Peyer's patch (tissue), 4 donors: ENCODE measurements at regions not wholly inside any gene's neighbourhood (a gene's known extent, or its start where the extent isn't known, plus 50 kb on each side); places are given as distances from the start of the nearest gene placed in this dataset.

Experiments used
- DNase-seq, 3 donors: peaks; one replicate each; pipeline ENCODE4 v3.0.0-alpha.2; 2017 to 2019
- H3K27ac ChIP-seq, 4 donors: fragments of 200-600 bp; sonication (generic); one replicate each; pipeline ENCODE4 v1.5.1; 2016 to 2019
- H3K27me3 ChIP-seq, 2 donors: fragments of 200-600 bp; sonication (generic); one replicate each; pipeline ENCODE4 v1.5.1; 2019
- H3K36me3 ChIP-seq, 3 donors: fragments of 200-600 bp; sonication (generic); one replicate each; pipeline ENCODE4 v1.5.1; 2016 to 2019
- H3K4me1 ChIP-seq, 4 donors: fragments of 200-600 bp; sonication (generic); one replicate each; pipeline ENCODE4 v1.5.1; 2016 to 2019
- H3K4me3 ChIP-seq, 4 donors: fragments of 200-600 bp; sonication (generic); 1 replicate in 3 of 4; 2 replicates in 1 of 4; pipeline ENCODE4 v1.5.1; 2016 to 2019; ENCODE audit warnings: mild to moderate bottlenecking in 1 of 4
- H3K9me3 ChIP-seq, 4 donors: fragments of 200-600 bp; sonication (generic); one replicate each; pipeline ENCODE4 v1.5.1; 2016 to 2019; ENCODE audit warnings: mild to moderate bottlenecking in 1 of 4
- CTCF ChIP-seq, 6 experiments: fragments of 450-650 bp in 4 of 6; fragments of 200-600 bp in 2 of 6; sonication (generic) in 1 of 6; IDR thresholded peaks; one replicate each; pipeline ENCODE4 v1.5.1; 2017 to 2019; ENCODE audit warnings: antibody characterized with exemption in 6 of 6, mild to moderate bottlenecking in 3 of 6, moderate library complexity in 1 of 6
- POLR2A ChIP-seq, 2 donors: fragments of 450-650 bp; IDR thresholded peaks; one replicate each; pipeline ENCODE4 v1.5.1; 2017; ENCODE audit warnings: antibody characterized with exemption in 2 of 2, mild to moderate bottlenecking in 2 of 2, moderate library complexity in 2 of 2

DNA sequence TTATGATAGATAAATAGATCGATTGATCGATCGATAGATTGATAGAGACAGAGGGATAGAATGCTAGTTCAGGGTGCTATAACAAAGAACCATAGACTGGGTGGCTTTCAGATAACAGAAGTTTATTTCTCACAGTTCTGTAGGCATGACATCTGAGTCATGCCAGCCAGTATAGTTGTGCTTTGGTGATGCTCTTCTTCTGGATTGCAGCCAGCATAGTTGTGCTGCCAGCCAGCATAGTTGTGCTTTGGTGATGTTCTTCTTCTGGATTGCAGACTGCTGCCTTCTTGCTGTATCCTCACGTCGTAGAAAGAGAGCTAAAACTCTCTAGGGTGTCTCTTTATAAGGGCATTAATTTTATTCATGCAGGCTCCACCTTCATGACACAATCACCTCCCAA is 860.8 kb downstream of the BRINP3 start:
- H3K4me3 ChIP-seq, result no peak overlapping the region

GRCh38 chr1:189619682-189620332 is 857.9 kb downstream of the BRINP3 start:
- no peak for TF ChIP-seq POLR2A (IDR thresholded peaks at IDR 0.05)
- no peak for TF ChIP-seq CTCF (IDR thresholded peaks at IDR 0.05)
- DNase-seq, result no peak
- Histone ChIP-seq H3K9me3 (no peaks in the 10 kb centered on the region), H3K27ac (no peak overlapping the region), H3K36me3 (no peaks in the 10 kb centered on the region), H3K4me1 (no peaks in the 10 kb centered on the region), H3K27me3 (no peaks in the 10 kb centered on the region), H3K4me3 (no peak overlapping the region)

More for the DNA sequence above, 860.8 kb downstream of the BRINP3 start:
- Histone ChIP-seq H3K27ac (no peak overlapping the region), H3K4me1 (no peaks in the 10 kb centered on the region), H3K36me3 (no peaks in the 10 kb centered on the region), H3K27me3 (no peaks in the 10 kb centered on the region), H3K9me3 (no peaks in the 10 kb centered on the region)
- DNase-seq, result no peak
- TF ChIP-seq POLR2A (IDR thresholded peaks at IDR 0.05), result no peak
- TF ChIP-seq CTCF (IDR thresholded peaks at IDR 0.05), result no peak

DNA sequence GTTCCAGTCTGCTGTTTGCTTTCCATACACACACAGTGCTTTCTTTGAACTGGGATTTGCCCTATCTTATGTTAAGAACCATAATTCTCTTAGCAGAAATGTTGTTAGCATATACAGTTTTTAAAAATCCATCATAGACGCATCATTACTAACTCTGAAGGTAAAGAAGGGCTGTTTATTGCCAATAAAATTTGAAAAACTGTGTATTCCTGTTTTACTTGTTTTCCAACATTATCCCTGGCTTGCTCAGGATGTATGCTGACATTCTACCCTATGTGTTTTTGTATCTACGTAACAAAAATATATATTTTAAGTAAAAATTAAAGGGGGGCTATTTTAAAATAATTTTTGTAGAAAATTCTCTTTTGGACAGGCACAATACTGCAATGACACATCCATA is 857.2 kb downstream of the BRINP3 start:
- H3K27me3 ChIP-seq, result no peaks in the 10 kb centered on the region
- no peak overlapping the region for H3K4me3 ChIP-seq
- H3K4me1 ChIP-seq, result no peaks in the 10 kb centered on the region
- DNase-seq, result no peak
- H3K36me3 ChIP-seq, result no peaks in the 10 kb centered on the region
- TF ChIP-seq CTCF (IDR thresholded peaks at IDR 0.05) (no peak), POLR2A (IDR thresholded peaks at IDR 0.05) (no peak)
- H3K27ac ChIP-seq, result no peak overlapping the region
- H3K9me3 ChIP-seq, result no peaks in the 10 kb centered on the region

DNA sequence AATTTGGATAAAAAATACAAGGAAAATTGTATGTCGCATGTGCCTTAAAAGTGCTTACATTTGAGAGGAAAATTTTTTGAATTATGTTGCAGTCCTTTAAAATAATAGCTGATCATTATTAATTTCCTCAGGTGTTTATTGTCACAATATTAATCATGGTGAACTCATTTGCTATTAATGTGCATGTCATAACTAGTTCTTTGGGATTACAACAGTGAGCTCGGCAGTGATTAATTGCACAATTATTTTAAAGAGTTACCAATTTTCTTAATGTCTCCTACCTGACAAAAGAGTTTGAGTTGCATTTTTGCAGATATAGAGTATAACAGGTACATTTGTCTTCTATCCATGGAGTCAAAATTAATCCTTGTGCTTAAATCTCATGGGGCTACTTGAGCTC is 854.3 kb downstream of the BRINP3 start:
- H3K9me3 ChIP-seq, result no peaks in the 10 kb centered on the region
- DNase-seq, result no peak
- no peak overlapping the region for H3K27ac ChIP-seq
- no peaks in the 10 kb centered on the region for H3K27me3 ChIP-seq
- no peaks in the 10 kb centered on the region for H3K36me3 ChIP-seq
- TF ChIP-seq CTCF (IDR thresholded peaks at IDR 0.05) (no peak), POLR2A (IDR thresholded peaks at IDR 0.05) (no peak)
- no peak overlapping the region for H3K4me3 ChIP-seq
- H3K4me1 ChIP-seq, result no peaks in the 10 kb centered on the region

DNA sequence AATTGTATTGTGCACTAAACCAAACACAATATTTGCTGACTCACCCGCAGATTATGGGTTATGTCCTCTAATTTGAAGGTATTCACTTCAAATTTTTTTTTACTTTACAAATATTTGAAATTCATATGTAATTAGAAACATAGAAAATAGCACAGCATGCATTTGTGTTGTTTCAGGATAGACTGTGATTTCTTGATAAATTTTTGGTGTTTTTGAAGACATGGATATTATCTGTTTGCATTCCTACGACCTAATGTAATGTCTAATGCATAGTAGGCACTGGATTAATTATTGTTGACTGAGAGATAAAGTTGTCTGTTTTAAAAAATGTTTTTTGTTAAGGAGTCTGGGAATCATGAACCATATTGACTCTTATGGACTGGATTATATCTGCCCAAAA is 850.2 kb downstream of the BRINP3 start:
- no peaks in the 10 kb centered on the region for H3K36me3 ChIP-seq
- no peak for TF ChIP-seq CTCF (IDR thresholded peaks at IDR 0.05)
- no peak for TF ChIP-seq POLR2A (IDR thresholded peaks at IDR 0.05)
- H3K9me3 ChIP-seq, result no peaks in the 10 kb centered on the region
- no peaks in the 10 kb centered on the region for H3K4me1 ChIP-seq
- H3K27me3 ChIP-seq, result no peaks in the 10 kb centered on the region
- H3K27ac ChIP-seq, result no peak overlapping the region
- DNase-seq, result no peak
- H3K4me3 ChIP-seq, result no peak overlapping the region

GRCh38 chr1:189628857-189629256 is 848.8 kb downstream of the BRINP3 start:
- no peaks in the 10 kb centered on the region for H3K27me3 ChIP-seq
- H3K4me3 ChIP-seq, result no peak overlapping the region
- TF ChIP-seq POLR2A (IDR thresholded peaks at IDR 0.05) (no peak), CTCF (IDR thresholded peaks at IDR 0.05) (no peak)
- no peaks in the 10 kb centered on the region for H3K36me3 ChIP-seq
- DNase-seq, result no peak
- H3K27ac ChIP-seq, result no peak overlapping the region
- H3K4me1 ChIP-seq, result no peaks in the 10 kb centered on the region
- no peaks in the 10 kb centered on the region for H3K9me3 ChIP-seq
